NCI-H460 (cell line): ENCODE measurements at regions not wholly inside any gene's neighbourhood (a gene's known extent, or its start where the extent isn't known, plus 50 kb on each side); places are given as distances from the start of the nearest gene placed in this dataset.
A peak's percentile ranks its signal among the peaks of the same experiment; 100 is the strongest.

Source experiments
- DNase-seq: peaks from one replicate; pipeline ENCODE4 v3.0.0-alpha.2; 2016; ENCODE audit warnings: low read depth; ENCODE audit errors: extremely low read depth

- no peak for DNase-seq
Measured at GRCh38 chr4:52212702-52213101, 161.6 kb downstream of the SPATA18 start.

- no peak for DNase-seq
Measured at GRCh38 chr4:52231526-52231925, 180.4 kb downstream of the SPATA18 start.

GRCh38 chr4:52234561-52235440, 183.7 kb downstream of the SPATA18 start:
- DNase-seq = peak; percentile 25

GRCh38 chr4:52235552-52236201, 184.6 kb downstream of the SPATA18 start:
- no peak for DNase-seq

GRCh38 chr4:52241916-52242315, 190.8 kb downstream of the SPATA18 start:
- DNase-seq = no peak

GRCh38 chr4:52243367-52243766, 192.3 kb downstream of the SPATA18 start:
- no peak for DNase-seq

- DNase-seq = no peak
Measured at GRCh38 chr4:52244103-52244775, 193.1 kb downstream of the SPATA18 start.

GRCh38 chr4:52244848-52245247, 193.7 kb downstream of the SPATA18 start:
- no peak for DNase-seq

GRCh38 chr4:52246827-52247226, 195.7 kb downstream of the SPATA18 start:
- no peak for DNase-seq

GRCh38 chr4:52247941-52248340, 196.8 kb downstream of the SPATA18 start:
- DNase-seq = no peak

- no peak for DNase-seq
Measured at GRCh38 chr4:52248820-52249219, 197.7 kb downstream of the SPATA18 start.

- no peak for DNase-seq
Measured at GRCh38 chr4:52249581-52249980, 198.5 kb downstream of the SPATA18 start.

GRCh38 chr4:52250154-52250553, 199.1 kb downstream of the SPATA18 start:
- no peak for DNase-seq

GRCh38 chr4:52251864-52252263, 200.8 kb downstream of the SPATA18 start:
- DNase-seq = no peak

- DNase-seq = no peak
Measured at GRCh38 chr4:52253025-52253424, 201.9 kb downstream of the SPATA18 start.

- DNase-seq = no peak
Measured at GRCh38 chr4:52256522-52256921, 205.4 kb downstream of the SPATA18 start.

GRCh38 chr4:52259978-52260377, 208.9 kb downstream of the SPATA18 start:
- no peak for DNase-seq

GRCh38 chr4:52260514-52261210, 209.6 kb downstream of the SPATA18 start:
- no peak for DNase-seq

GRCh38 chr4:52263607-52264006, 212.5 kb downstream of the SPATA18 start:
- no peak for DNase-seq

- no peak for DNase-seq
Measured at GRCh38 chr4:52265781-52266525, 214.8 kb downstream of the SPATA18 start.
